ENCODE measurements at regions not wholly inside any gene's neighbourhood (a gene's known extent, or its start where the extent isn't known, plus 50 kb on each side); places are given as distances from the start of the nearest gene placed in this dataset.

DNA sequence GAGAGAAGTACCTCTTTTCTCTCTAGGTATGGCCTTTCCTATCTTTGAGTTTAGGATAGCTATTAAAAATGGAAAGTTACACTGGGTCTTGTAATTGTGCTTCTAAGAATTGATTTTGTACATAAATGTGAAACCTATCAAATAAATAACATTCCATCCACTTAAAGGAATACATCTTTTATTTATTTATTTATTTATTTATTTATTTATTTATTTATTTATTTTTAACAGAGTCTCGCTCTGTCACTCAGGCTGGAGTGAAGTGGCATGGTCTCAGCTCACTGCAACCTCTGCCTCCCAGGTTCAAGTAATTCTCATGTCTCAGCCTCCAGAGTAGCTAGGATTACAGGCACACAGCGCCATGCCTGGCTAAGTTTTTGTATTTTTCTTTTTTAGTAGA, 1114.0 kb upstream of the EEF2KMT start:
- H3K27me3 ChIP-seq (ENCODE audit: control insufficient read depth in 3 of 3, insufficient read depth in 3 of 3, low read length in 2 of 3) = no peaks in the 10 kb centered on the region
- H3K27ac ChIP-seq (ENCODE audit: low read depth in 1 of 2, low read length in 1 of 2) = no peak overlapping the region
- DNase-seq (no peak), ATAC-seq (ENCODE audit: insufficient read depth, low FRiP score) (no peak)
- H3K9me3 ChIP-seq (ENCODE audit: control insufficient read depth in 4 of 4, insufficient read depth in 3 of 4, low read length in 3 of 4) = no peaks in the 10 kb centered on the region
- TF ChIP-seq, protein P1, sequence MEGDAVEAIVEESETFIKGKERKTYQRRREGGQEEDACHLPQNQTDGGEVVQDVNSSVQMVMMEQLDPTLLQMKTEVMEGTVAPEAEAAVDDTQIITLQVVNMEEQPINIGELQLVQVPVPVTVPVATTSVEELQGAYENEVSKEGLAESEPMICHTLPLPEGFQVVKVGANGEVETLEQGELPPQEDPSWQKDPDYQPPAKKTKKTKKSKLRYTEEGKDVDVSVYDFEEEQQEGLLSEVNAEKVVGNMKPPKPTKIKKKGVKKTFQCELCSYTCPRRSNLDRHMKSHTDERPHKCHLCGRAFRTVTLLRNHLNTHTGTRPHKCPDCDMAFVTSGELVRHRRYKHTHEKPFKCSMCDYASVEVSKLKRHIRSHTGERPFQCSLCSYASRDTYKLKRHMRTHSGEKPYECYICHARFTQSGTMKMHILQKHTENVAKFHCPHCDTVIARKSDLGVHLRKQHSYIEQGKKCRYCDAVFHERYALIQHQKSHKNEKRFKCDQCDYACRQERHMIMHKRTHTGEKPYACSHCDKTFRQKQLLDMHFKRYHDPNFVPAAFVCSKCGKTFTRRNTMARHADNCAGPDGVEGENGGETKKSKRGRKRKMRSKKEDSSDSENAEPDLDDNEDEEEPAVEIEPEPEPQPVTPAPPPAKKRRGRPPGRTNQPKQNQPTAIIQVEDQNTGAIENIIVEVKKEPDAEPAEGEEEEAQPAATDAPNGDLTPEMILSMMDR (IDR thresholded peaks at IDR 0.05; ENCODE audit: control extremely low read depth, extremely low read depth) = no peak
- no peaks in the 10 kb centered on the region for H3K4me1 ChIP-seq (ENCODE audit: control insufficient read depth in 5 of 5, insufficient read depth in 5 of 5, low read length in 5 of 5)
- 66 to 86% methylated on average over 2 of the region's 2 CpGs for WGBS, 2 donors
- no peak overlapping the region for H3K9ac ChIP-seq (ENCODE audit: insufficient read depth in 1 of 2, low read length in 2 of 2)
- no peaks in the 10 kb centered on the region for H3K36me3 ChIP-seq (ENCODE audit: control insufficient read depth in 4 of 4, insufficient read depth in 4 of 4, low read length in 4 of 4)
- no peak overlapping the region for H3K4me3 ChIP-seq

DNA sequence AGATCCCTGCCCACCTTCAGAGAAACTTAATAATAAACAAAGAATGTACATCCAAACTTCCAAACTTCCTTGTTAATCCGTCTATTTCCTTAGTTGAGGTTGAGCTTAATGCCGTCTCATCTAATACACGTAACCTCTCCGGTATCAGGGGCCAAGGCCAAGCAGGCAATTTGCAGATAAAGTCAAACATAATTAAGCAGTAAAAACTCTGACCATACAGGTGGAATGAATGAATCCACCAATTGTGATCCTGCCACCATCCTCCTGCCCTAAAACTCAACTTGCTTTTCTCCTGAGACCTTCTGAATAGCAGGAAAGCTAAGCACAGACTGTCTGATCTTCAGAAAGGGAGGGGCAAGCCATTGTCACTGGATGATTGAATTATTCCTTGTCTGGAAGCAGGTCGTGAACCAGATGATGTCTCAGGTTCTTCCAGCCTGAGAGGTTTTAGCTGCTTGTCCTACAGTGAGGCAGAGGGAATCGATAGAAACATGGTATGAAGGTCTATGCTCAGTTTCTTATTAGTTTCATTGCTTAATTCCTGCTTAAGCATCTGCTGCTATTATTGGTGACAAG, 1111.8 kb upstream of the EEF2KMT start:
- H3K27me3 ChIP-seq (ENCODE audit: control insufficient read depth in 3 of 3, insufficient read depth in 3 of 3, low read length in 2 of 3) = no peaks in the 10 kb centered on the region
- no peak for ATAC-seq (ENCODE audit: insufficient read depth, low FRiP score)

DNA sequence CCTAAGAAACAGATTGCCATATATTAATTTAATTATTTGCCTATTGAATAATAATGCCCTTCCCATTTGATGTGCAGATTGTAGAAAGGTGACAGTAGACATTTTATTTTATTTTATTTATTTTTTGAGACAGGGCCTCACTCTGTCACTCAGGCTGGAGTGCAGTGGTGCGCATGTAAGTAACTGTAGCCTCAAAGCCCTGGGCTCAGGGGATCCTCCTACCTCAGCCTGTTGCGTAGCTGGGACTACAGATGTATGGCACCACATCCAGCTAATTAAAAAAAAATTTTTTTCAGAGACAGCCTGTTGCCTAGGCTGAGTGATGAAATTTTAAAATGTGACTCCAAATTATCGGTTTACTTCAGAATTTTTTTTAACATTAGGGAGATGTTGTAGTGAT, 1110.0 kb upstream of the EEF2KMT start:
- TF ChIP-seq, protein P1 (IDR thresholded peaks at IDR 0.05; ENCODE audit: control extremely low read depth, extremely low read depth) = no peak
- H3K4me1 ChIP-seq (ENCODE audit: control insufficient read depth in 5 of 5, insufficient read depth in 5 of 5, low read length in 5 of 5) = no peaks in the 10 kb centered on the region
- no peaks in the 10 kb centered on the region for H3K36me3 ChIP-seq (ENCODE audit: control insufficient read depth in 4 of 4, insufficient read depth in 4 of 4, low read length in 4 of 4)
- H3K9me3 ChIP-seq (ENCODE audit: control insufficient read depth in 4 of 4, insufficient read depth in 3 of 4, low read length in 3 of 4) = no peaks in the 10 kb centered on the region
- H3K27ac ChIP-seq (ENCODE audit: low read depth in 1 of 2, low read length in 1 of 2) = no peak overlapping the region
- ATAC-seq (ENCODE audit: insufficient read depth, low FRiP score) (no peak), DNase-seq (no peak)
- no peak overlapping the region for H3K4me3 ChIP-seq
- no peak overlapping the region for H3K9ac ChIP-seq (ENCODE audit: insufficient read depth in 1 of 2, low read length in 2 of 2)
- 81 to 88% methylated on average over 3 of the region's 3 CpGs for WGBS, 2 donors
- H3K27me3 ChIP-seq (ENCODE audit: control insufficient read depth in 3 of 3, insufficient read depth in 3 of 3, low read length in 2 of 3) = no peaks in the 10 kb centered on the region

More for the DNA sequence above, 1111.8 kb upstream of the EEF2KMT start:
- Histone ChIP-seq H3K9ac (ENCODE audit: insufficient read depth in 1 of 2, low read length in 2 of 2) (no peak overlapping the region), H3K9me3 (ENCODE audit: control insufficient read depth in 4 of 4, insufficient read depth in 3 of 4, low read length in 3 of 4) (no peaks in the 10 kb centered on the region), H3K4me1 (ENCODE audit: control insufficient read depth in 5 of 5, insufficient read depth in 5 of 5, low read length in 5 of 5) (no peaks in the 10 kb centered on the region), H3K27ac (ENCODE audit: low read depth in 1 of 2, low read length in 1 of 2) (no peak overlapping the region), H3K36me3 (ENCODE audit: control insufficient read depth in 4 of 4, insufficient read depth in 4 of 4, low read length in 4 of 4) (no peaks in the 10 kb centered on the region), H3K4me3 (no peak overlapping the region)
- TF ChIP-seq, protein P1 (IDR thresholded peaks at IDR 0.05; ENCODE audit: control extremely low read depth, extremely low read depth) = no peak
- 59 to 61% methylated on average over 6 of the region's 6 CpGs for WGBS, 2 donors
- no peak for DNase-seq

DNA sequence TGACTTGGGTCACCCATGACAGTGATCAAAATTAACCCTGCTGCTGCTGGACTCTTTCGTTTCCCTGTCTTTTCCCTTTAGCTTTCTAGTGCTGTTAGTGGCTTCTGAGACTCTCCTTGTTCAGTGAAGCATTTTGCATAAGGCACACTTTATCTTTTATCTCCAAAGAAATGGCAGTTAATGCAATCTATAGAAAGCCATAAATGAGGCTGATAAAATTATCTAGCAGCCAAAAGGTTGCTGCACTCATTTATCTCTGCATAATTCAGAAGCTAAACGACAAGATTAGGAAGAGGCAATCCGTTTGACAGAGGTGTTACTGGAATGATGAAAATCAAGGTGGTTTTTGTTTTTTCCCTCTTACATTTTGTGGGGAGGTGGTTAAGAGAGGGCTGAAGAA, 1109.5 kb upstream of the EEF2KMT start:
- TF ChIP-seq, protein P1 (IDR thresholded peaks at IDR 0.05; ENCODE audit: control extremely low read depth, extremely low read depth) = no peak
- H3K9ac ChIP-seq (ENCODE audit: insufficient read depth in 1 of 2, low read length in 2 of 2) = no peak overlapping the region
- no peaks in the 10 kb centered on the region for H3K27me3 ChIP-seq (ENCODE audit: control insufficient read depth in 3 of 3, insufficient read depth in 3 of 3, low read length in 2 of 3)
- no peaks in the 10 kb centered on the region for H3K36me3 ChIP-seq (ENCODE audit: control insufficient read depth in 4 of 4, insufficient read depth in 4 of 4, low read length in 4 of 4)
- no peaks in the 10 kb centered on the region for H3K4me1 ChIP-seq (ENCODE audit: control insufficient read depth in 5 of 5, insufficient read depth in 5 of 5, low read length in 5 of 5)
- DNase-seq = no peak
- no peak for ATAC-seq (ENCODE audit: insufficient read depth, low FRiP score)
- no peak overlapping the region for H3K4me3 ChIP-seq
- H3K27ac ChIP-seq (ENCODE audit: low read depth in 1 of 2, low read length in 1 of 2) = no peak overlapping the region
- no peaks in the 10 kb centered on the region for H3K9me3 ChIP-seq (ENCODE audit: control insufficient read depth in 4 of 4, insufficient read depth in 3 of 4, low read length in 3 of 4)
- 22 to 32% methylated on average over 3 of the region's 3 CpGs for WGBS, 2 donors

All from lung (tissue), 11 donors.